Adrenal gland (tissue), 9 donors: ENCODE measurements at regions not wholly inside any gene's neighbourhood (a gene's known extent, or its start where the extent isn't known, plus 50 kb on each side); places are given as distances from the start of the nearest gene placed in this dataset.

Experiments used
- DNase-seq, 7 donors: peaks; one replicate each; pipeline ENCODE4 v3.0.0-alpha.2; 2019 to 2020
- H3K27ac ChIP-seq, 5 donors: fragments of 200-600 bp; sonication (generic) in 4 of 5; 1 replicate in 3 of 5; 2 replicates in 2 of 5; pipeline versions ENCODE4 v1.5.1 to v1.8.0; 2016 to 2020; ENCODE audit warnings: mild to moderate bottlenecking in 1 of 5
- H3K27me3 ChIP-seq: fragments of 200-600 bp; 2 replicates; pipeline ENCODE4 v1.8.0; 2021
- H3K36me3 ChIP-seq, 2 donors: fragments of 200-600 bp; replicated peaks in 1 of 2; 1 replicate in 1 of 2; 2 replicates in 1 of 2; pipeline versions ENCODE4 v1.5.1 to v1.8.0; 2018 to 2022
- H3K4me1 ChIP-seq, 2 donors: fragments of 200-600 bp; replicated peaks in 1 of 2; 1 replicate in 1 of 2; 2 replicates in 1 of 2; pipeline versions ENCODE4 v1.5.1 to v1.8.0; 2018 to 2021
- H3K4me3 ChIP-seq, 4 donors: fragments of 200-600 bp; sonication (generic) in 3 of 4; one replicate each; pipeline ENCODE4 v1.5.1; 2016 to 2018
- H3K9me3 ChIP-seq, 3 donors: fragments of 200-600 bp; sonication (generic) in 1 of 3; replicated peaks in 1 of 3; 1 replicate in 2 of 3; 2 replicates in 1 of 3; pipeline versions ENCODE4 v1.5.1 to v1.8.0; 2016 to 2021
- CTCF ChIP-seq, 6 experiments: fragments of 450-650 bp in 4 of 6; fragments of 200-600 bp in 2 of 6; sonication (generic) in 1 of 6; IDR thresholded peaks; 1 replicate in 5 of 6; 2 replicates in 1 of 6; pipeline versions ENCODE4 v1.5.1 to v1.8.0; 2016 to 2021; ENCODE audit warnings: antibody characterized with exemption in 6 of 6, mild to moderate bottlenecking in 2 of 6, moderate library complexity in 1 of 6
- POLR2A ChIP-seq, 2 donors: fragments of 450-650 bp; IDR thresholded peaks; one replicate each; pipeline ENCODE4 v1.6.1; 2017; ENCODE audit warnings: antibody characterized with exemption in 2 of 2, mild to moderate bottlenecking in 2 of 2, moderate library complexity in 1 of 2
- WGBS, 4 donors: extraction: QIAGEN DNeasy Blood & Tissue Kit in 2 of 4; methylation state at CpG; one replicate each; pipeline versions ENCODE4 v1.1.5 to v1.1.7; 2013 to 2017; 5-methylcytosine and 5-hydroxymethylcytosine counted together
- intact Hi-C, 2 donors: fragments of 100-400 bp; cut with DNase I; formaldehyde crosslinking; loops; one replicate each; pipeline versions ENCODE4 v1.14.1 to v1.15.0; 2022 to 2023
- donor health status: healthy with polysubstance abuse.
- donor health status: Bipolar disorder and iron deficiency.
- donor health status: DM: yes; HTN: yes; CAD: no.
- donor health status: DM: no; HTN: no; CAD: no.
- donor health status: DM: no; HTN: no; CAD: no.

GRCh38 chr14:99079061-99079727 lies 192.8 kb downstream of the BCL11B start:
- intact Hi-C loops = no loop called here
- H3K27me3 ChIP-seq = no peaks in the 10 kb centered on the region
- DNase-seq = no peak
- H3K36me3 ChIP-seq = no peaks in the 10 kb centered on the region
- H3K27ac ChIP-seq = no peak overlapping the region
- 73 to 90% (median 83%) methylated on average over 9 of the region's 9 CpGs for WGBS, 4 donors
- no peak overlapping the region for H3K4me3 ChIP-seq
- H3K4me1 ChIP-seq = no peaks in the 10 kb centered on the region
- TF ChIP-seq POLR2A (IDR thresholded peaks at IDR 0.05) (no peak), CTCF (IDR thresholded peaks at IDR 0.05) (no peak)
- no peaks in the 10 kb centered on the region for H3K9me3 ChIP-seq

GRCh38 chr14:99080306-99080705 lies 191.7 kb downstream of the BCL11B start:
- no peak overlapping the region for H3K27ac ChIP-seq
- WGBS, 4 donors = 67 to 82% (median 74%) methylated on average over 1 to 3 of the region's 3 CpGs
- H3K4me3 ChIP-seq = no peak overlapping the region
- H3K27me3 ChIP-seq = no peaks in the 10 kb centered on the region
- no peak for TF ChIP-seq POLR2A (IDR thresholded peaks at IDR 0.05)
- TF ChIP-seq CTCF (IDR thresholded peaks at IDR 0.05) = no peak
- no peak for DNase-seq
- intact Hi-C loops = no loop called here
- no peaks in the 10 kb centered on the region for H3K36me3 ChIP-seq
- no peaks in the 10 kb centered on the region for H3K9me3 ChIP-seq
- H3K4me1 ChIP-seq = no peaks in the 10 kb centered on the region

- Histone ChIP-seq H3K27me3 (no peaks in the 10 kb centered on the region), H3K4me3 (no peak overlapping the region), H3K27ac (no peak overlapping the region), H3K4me1 (no peaks in the 10 kb centered on the region), H3K9me3 (no peaks in the 10 kb centered on the region), H3K36me3 (no peaks in the 10 kb centered on the region)
- TF ChIP-seq CTCF (IDR thresholded peaks at IDR 0.05) (no peak), POLR2A (IDR thresholded peaks at IDR 0.05) (no peak)
- intact Hi-C loops = no loop called here
- WGBS, 4 donors = 76 to 90% (median 84%) methylated on average over 9 of the region's 9 CpGs
- DNase-seq = no peak
Observed at GRCh38 chr14:99081156-99081765, 190.7 kb downstream of the BCL11B start.

- Histone ChIP-seq H3K27me3 (no peaks in the 10 kb centered on the region), H3K4me1 (no peaks in the 10 kb centered on the region), H3K27ac (no peak overlapping the region), H3K4me3 (no peak overlapping the region), H3K9me3 (no peaks in the 10 kb centered on the region), H3K36me3 (no peaks in the 10 kb centered on the region)
- intact Hi-C loops = no loop called here
- 78 to 84% (median 80%) methylated on average over 2 of the region's 2 CpGs for WGBS, 4 donors
- TF ChIP-seq POLR2A (IDR thresholded peaks at IDR 0.05) (no peak), CTCF (IDR thresholded peaks at IDR 0.05) (no peak)
- no peak for DNase-seq
Observed at GRCh38 chr14:99081880-99082279, 190.1 kb downstream of the BCL11B start.
